Trophoblast cell (in vitro differentiated cells and primary cell): ENCODE measurements at regions not wholly inside any gene's neighbourhood (a gene's known extent, or its start where the extent isn't known, plus 50 kb on each side); places are given as distances from the start of the nearest gene placed in this dataset.

Experiments
- DNase-seq, 2 donors: peaks; one replicate each; pipeline ENCODE4 v3.0.0-alpha.2; 2016
- H2AFZ ChIP-seq: 2 replicates; pipeline ENCODE4 v1.6.1; 2013; ENCODE audit warnings: low read length, moderate library complexity, mild to moderate bottlenecking; ENCODE audit not compliant: insufficient read depth, poor library complexity
- H2AK5ac ChIP-seq: 2 replicates; pipeline ENCODE4 v1.6.1; 2013; ENCODE audit warnings: mild to moderate bottlenecking, low read length
- H2BK120ac ChIP-seq: 2 replicates; pipeline ENCODE4 v1.6.1; 2013; ENCODE audit warnings: low read length, mild to moderate bottlenecking, moderate library complexity; ENCODE audit not compliant: insufficient read depth, poor library complexity
- H2BK12ac ChIP-seq: 2 replicates; pipeline ENCODE4 v1.6.1; 2013; ENCODE audit warnings: mild to moderate bottlenecking, low read length, moderate library complexity
- H2BK5ac ChIP-seq: 2 replicates; pipeline ENCODE4 v1.6.1; 2013; ENCODE audit warnings: low read length, low read depth, moderate library complexity, mild to moderate bottlenecking; ENCODE audit not compliant: poor library complexity
- H3K14ac ChIP-seq: 2 replicates; pipeline ENCODE4 v1.6.1; 2013; ENCODE audit warnings: mild to moderate bottlenecking, low read length
- H3K18ac ChIP-seq: 2 replicates; pipeline ENCODE4 v1.6.1; 2013; ENCODE audit warnings: mild to moderate bottlenecking, low read length
- H3K23ac ChIP-seq: 2 replicates; pipeline ENCODE4 v1.6.1; 2013; ENCODE audit warnings: low read length
- H3K27ac ChIP-seq: 2 replicates; pipeline ENCODE4 v1.5.1; 2013; ENCODE audit warnings: low read depth, mild to moderate bottlenecking, inconsistent platforms, low read length, moderate library complexity
- H3K27me3 ChIP-seq: 2 replicates; pipeline ENCODE4 v1.6.1; 2013; ENCODE audit warnings: inconsistent platforms, mild to moderate bottlenecking, low read length, moderate library complexity; ENCODE audit not compliant: insufficient read depth
- H3K36me3 ChIP-seq, 2 experiments: 1 replicate in 1 of 2; 2 replicates in 1 of 2; pipeline ENCODE4 v1.6.1; 2013; ENCODE audit warnings: low read length in 2 of 2, mild to moderate bottlenecking in 2 of 2, moderate library complexity in 1 of 2; ENCODE audit not compliant: insufficient read depth in 2 of 2, control insufficient read depth in 1 of 2
- H3K4ac ChIP-seq: 2 replicates; pipeline ENCODE4 v1.6.1; 2013; ENCODE audit warnings: low read depth, mild to moderate bottlenecking, low read length, moderate library complexity
- H3K4me1 ChIP-seq, 2 experiments: 1 replicate in 1 of 2; 2 replicates in 1 of 2; pipeline ENCODE4 v1.6.1; 2013; ENCODE audit warnings: low read length in 2 of 2, mild to moderate bottlenecking in 2 of 2, moderate library complexity in 1 of 2; ENCODE audit not compliant: insufficient read depth in 2 of 2, control insufficient read depth in 1 of 2
- H3K4me2 ChIP-seq: 2 replicates; pipeline ENCODE4 v1.6.1; 2013; ENCODE audit warnings: inconsistent platforms, mild to moderate bottlenecking, low read length, moderate library complexity
- H3K4me3 ChIP-seq: 2 replicates; pipeline ENCODE4 v1.5.1; 2013; ENCODE audit warnings: mild to moderate bottlenecking, low read depth, low read length, inconsistent platforms
- H3K79me1 ChIP-seq: one replicate; pipeline ENCODE4 v1.6.1; 2013; ENCODE audit warnings: low read length
- H3K79me2 ChIP-seq: 2 replicates; pipeline ENCODE4 v1.6.1; 2013; ENCODE audit warnings: low read length, mild to moderate bottlenecking; ENCODE audit not compliant: control insufficient read depth, insufficient read depth, poor library complexity
- H3K9ac ChIP-seq: 2 replicates; pipeline ENCODE4 v1.6.1; 2013; ENCODE audit warnings: mild to moderate bottlenecking, low read length
- H3K9me3 ChIP-seq: 2 replicates; pipeline ENCODE4 v1.6.1; 2013; ENCODE audit warnings: low read depth, mild to moderate bottlenecking, control low read depth, inconsistent platforms, low read length; ENCODE audit not compliant: insufficient read depth
- H4K12ac ChIP-seq: 2 replicates; pipeline ENCODE4 v1.6.1; 2013; ENCODE audit warnings: low read depth, mild to moderate bottlenecking, low read length, moderate library complexity
- H4K8ac ChIP-seq: 2 replicates; pipeline ENCODE4 v1.6.1; 2013; ENCODE audit warnings: low read depth, mild to moderate bottlenecking, low read length, moderate library complexity
- H4K91ac ChIP-seq: one replicate; pipeline ENCODE4 v1.6.1; 2013; ENCODE audit warnings: low read depth, mild to moderate bottlenecking, low read length, moderate library complexity
- WGBS: extraction: QIAGEN DNeasy Blood & Tissue Kit; methylation state at CpG from one replicate; pipeline ENCODE4 v1.1.7; 2013; ENCODE audit warnings: missing lambda C conversion rate; ENCODE audit not compliant: insufficient read length, insufficient coverage; ENCODE audit errors: extremely low coverage; 5-methylcytosine and 5-hydroxymethylcytosine counted together

- no CpG with 5 or more reads among the region's 2 CpGs for WGBS
Observed at GRCh38 chr14:45377166-45377565, 124.2 kb upstream of the MIS18BP1 start.

GRCh38 chr14:45373877-45374276 is 120.9 kb upstream of the MIS18BP1 start:
- no peaks in the 10 kb centered on the region for H3K79me2 ChIP-seq
- no peak overlapping the region for H3K27ac ChIP-seq
- H4K12ac ChIP-seq = no peak overlapping the region
- no peaks in the 10 kb centered on the region for H3K9me3 ChIP-seq
- no peaks in the 10 kb centered on the region for H3K36me3 ChIP-seq
- H2BK5ac ChIP-seq = no peak overlapping the region
- no peak overlapping the region for H3K23ac ChIP-seq
- no peak overlapping the region for H4K8ac ChIP-seq
- no peak overlapping the region for H3K14ac ChIP-seq
- H3K27me3 ChIP-seq = no peaks in the 10 kb centered on the region
- no peak overlapping the region for H4K91ac ChIP-seq
- H2AK5ac ChIP-seq = no peak overlapping the region
- no peak overlapping the region for H3K18ac ChIP-seq
- no peaks in the 10 kb centered on the region for H3K79me1 ChIP-seq
- no peak for DNase-seq
- H3K4me2 ChIP-seq = no peak overlapping the region
- no peak overlapping the region for H3K4ac ChIP-seq
- no peak overlapping the region for H2AFZ ChIP-seq
- H3K9ac ChIP-seq = no peak overlapping the region
- no peaks in the 10 kb centered on the region for H3K4me1 ChIP-seq
- no peak overlapping the region for H2BK12ac ChIP-seq
- no peak overlapping the region for H2BK120ac ChIP-seq
- WGBS = no CpG with 5 or more reads among the region's 2 CpGs
- H3K4me3 ChIP-seq = no peak overlapping the region

More at GRCh38 chr14:45377166-45377565, 124.2 kb upstream of the MIS18BP1 start:
- H2BK12ac ChIP-seq = no peak overlapping the region
- no peak overlapping the region for H4K12ac ChIP-seq
- H3K4me3 ChIP-seq = no peak overlapping the region
- no peak overlapping the region for H2BK120ac ChIP-seq
- H3K9ac ChIP-seq = no peak overlapping the region
- H3K14ac ChIP-seq = no peak overlapping the region
- no peak for DNase-seq
- no peaks in the 10 kb centered on the region for H3K9me3 ChIP-seq
- no peak overlapping the region for H3K4me2 ChIP-seq
- no peak overlapping the region for H2AK5ac ChIP-seq
- no peaks in the 10 kb centered on the region for H3K27me3 ChIP-seq
- no peaks in the 10 kb centered on the region for H3K4me1 ChIP-seq
- no peaks in the 10 kb centered on the region for H3K79me1 ChIP-seq
- H3K18ac ChIP-seq = no peak overlapping the region
- H3K23ac ChIP-seq = no peak overlapping the region
- H4K8ac ChIP-seq = no peak overlapping the region
- H3K27ac ChIP-seq = no peak overlapping the region
- H4K91ac ChIP-seq = no peak overlapping the region
- H3K36me3 ChIP-seq = no peaks in the 10 kb centered on the region
- H3K79me2 ChIP-seq = no peaks in the 10 kb centered on the region
- no peak overlapping the region for H3K4ac ChIP-seq
- H2AFZ ChIP-seq = no peak overlapping the region
- H2BK5ac ChIP-seq = no peak overlapping the region

GRCh38 chr14:45364565-45365156 is 111.7 kb upstream of the MIS18BP1 start:
- Histone ChIP-seq H4K8ac (no peak overlapping the region), H2BK5ac (no peak overlapping the region), H2AK5ac (no peak overlapping the region), H3K18ac (no peak overlapping the region), H4K12ac (no peak overlapping the region), H3K27me3 (no peaks in the 10 kb centered on the region), H3K14ac (no peak overlapping the region), H3K79me1 (no peaks in the 10 kb centered on the region), H4K91ac (no peak overlapping the region), H2AFZ (no peak overlapping the region), H3K36me3 (no peaks in the 10 kb centered on the region), H3K23ac (no peak overlapping the region), H2BK120ac (no peak overlapping the region), H2BK12ac (no peak overlapping the region), H3K79me2 (no peaks in the 10 kb centered on the region), H3K27ac (no peak overlapping the region), H3K4me2 (no peak overlapping the region), H3K4ac (no peak overlapping the region), H3K9me3 (no peaks in the 10 kb centered on the region), H3K9ac (no peak overlapping the region), H3K4me3 (no peak overlapping the region), H3K4me1 (no peaks in the 10 kb centered on the region)
- DNase-seq = no peak
- no CpG with 5 or more reads among the region's 4 CpGs for WGBS

GRCh38 chr14:45362505-45362904 is 109.5 kb upstream of the MIS18BP1 start:
- Histone ChIP-seq H2BK5ac (no peak overlapping the region), H4K12ac (no peak overlapping the region), H2BK12ac (no peak overlapping the region), H3K27ac (no peak overlapping the region), H3K4me3 (no peak overlapping the region), H3K23ac (no peak overlapping the region), H3K79me2 (no peaks in the 10 kb centered on the region), H3K36me3 (no peaks in the 10 kb centered on the region), H3K14ac (no peak overlapping the region), H3K79me1 (no peaks in the 10 kb centered on the region), H3K27me3 (no peaks in the 10 kb centered on the region), H2AFZ (no peak overlapping the region), H4K91ac (no peak overlapping the region), H2BK120ac (no peak overlapping the region), H3K4ac (no peak overlapping the region), H2AK5ac (no peak overlapping the region), H3K4me2 (no peak overlapping the region), H3K9ac (no peak overlapping the region), H3K9me3 (no peaks in the 10 kb centered on the region), H3K4me1 (no peaks in the 10 kb centered on the region), H4K8ac (no peak overlapping the region), H3K18ac (no peak overlapping the region)
- no CpG with 5 or more reads among the region's 1 CpG for WGBS
- DNase-seq = no peak
